OCI-LY7 (cell line): ENCODE measurements at regions not wholly inside any gene's neighbourhood (a gene's known extent, or its start where the extent isn't known, plus 50 kb on each side); places are given as distances from the start of the nearest gene placed in this dataset.

Source experiments
- EZH2phosphoT487 ChIP-seq: fragments of 200-600 bp; sonication (generic); IDR thresholded peaks from 2 replicates; pipeline ENCODE4 v1.6.1; 2018; ENCODE audit warnings: low read depth, borderline replicate concordance, mild to moderate bottlenecking, mixed run types, antibody characterized with exemption, low read length, moderate library complexity, mixed read lengths
- TF ChIP-seq, protein P1 (sequence below): fragments of 200-600 bp; sonication (generic); conservative IDR thresholded peaks from 2 replicates; pipeline ENCODE4 v1.5.1; 2014; ENCODE audit warnings: mild to moderate bottlenecking, antibody characterized with exemption, low read length, moderate library complexity, mixed read lengths

GRCh38 chr2:139360654-139361053 lies 580.5 kb upstream of the NXPH2 start:
- TF ChIP-seq, protein P1, sequence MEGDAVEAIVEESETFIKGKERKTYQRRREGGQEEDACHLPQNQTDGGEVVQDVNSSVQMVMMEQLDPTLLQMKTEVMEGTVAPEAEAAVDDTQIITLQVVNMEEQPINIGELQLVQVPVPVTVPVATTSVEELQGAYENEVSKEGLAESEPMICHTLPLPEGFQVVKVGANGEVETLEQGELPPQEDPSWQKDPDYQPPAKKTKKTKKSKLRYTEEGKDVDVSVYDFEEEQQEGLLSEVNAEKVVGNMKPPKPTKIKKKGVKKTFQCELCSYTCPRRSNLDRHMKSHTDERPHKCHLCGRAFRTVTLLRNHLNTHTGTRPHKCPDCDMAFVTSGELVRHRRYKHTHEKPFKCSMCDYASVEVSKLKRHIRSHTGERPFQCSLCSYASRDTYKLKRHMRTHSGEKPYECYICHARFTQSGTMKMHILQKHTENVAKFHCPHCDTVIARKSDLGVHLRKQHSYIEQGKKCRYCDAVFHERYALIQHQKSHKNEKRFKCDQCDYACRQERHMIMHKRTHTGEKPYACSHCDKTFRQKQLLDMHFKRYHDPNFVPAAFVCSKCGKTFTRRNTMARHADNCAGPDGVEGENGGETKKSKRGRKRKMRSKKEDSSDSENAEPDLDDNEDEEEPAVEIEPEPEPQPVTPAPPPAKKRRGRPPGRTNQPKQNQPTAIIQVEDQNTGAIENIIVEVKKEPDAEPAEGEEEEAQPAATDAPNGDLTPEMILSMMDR = no peak
- no peak for TF ChIP-seq EZH2phosphoT487
